Neural cell (in vitro differentiated cells): ENCODE measurements at regions not wholly inside any gene's neighbourhood (a gene's known extent, or its start where the extent isn't known, plus 50 kb on each side); places are given as distances from the start of the nearest gene placed in this dataset.

Experiments
- H2AFZ ChIP-seq: fragments of 200-600, 300-800 bp; sonication (generic), shearing (Covaris generic); 2 replicates; pipeline ENCODE4 v1.6.0; 2014; ENCODE audit warnings: low read depth, mild to moderate bottlenecking, antibody characterized with exemption, low read length, moderate library complexity
- H3F3A ChIP-seq: fragments of 200-600 bp; shearing (Covaris generic); 2 replicates; pipeline ENCODE4 v1.6.1; 2016; ENCODE audit warnings: mild to moderate bottlenecking, moderate library complexity, mixed read lengths, antibody characterized with exemption, low read length; ENCODE audit not compliant: insufficient read depth, poor library complexity, severe bottlenecking
- H3K27ac ChIP-seq: fragments of 200-600, 300-800 bp; sonication (generic), shearing (Covaris generic); 2 replicates; pipeline ENCODE4 v1.5.1; 2014; ENCODE audit warnings: mild to moderate bottlenecking, low read length, moderate library complexity
- H3K27me3 ChIP-seq: fragments of 300-800, 200-600 bp; sonication (generic), shearing (Covaris generic); 2 replicates; pipeline ENCODE4 v1.6.0; 2014; ENCODE audit warnings: mild to moderate bottlenecking, low read depth, low read length, moderate library complexity; ENCODE audit not compliant: insufficient read depth
- H3K36me3 ChIP-seq: fragments of 300-800, 200-600 bp; sonication (generic), shearing (Covaris generic); 2 replicates; pipeline ENCODE4 v1.5.1; 2014; ENCODE audit warnings: mild to moderate bottlenecking, antibody characterized with exemption, low read length, moderate library complexity; ENCODE audit not compliant: insufficient read depth
- H3K4me2 ChIP-seq: fragments of 300-800, 200-600 bp; sonication (generic), shearing (Covaris generic); 2 replicates; pipeline ENCODE4 v1.6.0; 2014; ENCODE audit warnings: mild to moderate bottlenecking, low read length
- H3K4me3 ChIP-seq: fragments of 300-800, 200-600 bp; sonication (generic), shearing (Covaris generic); 2 replicates; pipeline ENCODE4 v1.5.1; 2014; ENCODE audit warnings: mild to moderate bottlenecking, low read length, moderate library complexity
- H3K79me2 ChIP-seq: fragments of 200-600 bp; shearing (Covaris generic); replicated peaks from 2 replicates; pipeline ENCODE4 v1.6.0; 2014; ENCODE audit warnings: mild to moderate bottlenecking, low read length, moderate library complexity; ENCODE audit not compliant: insufficient read depth
- H3K9ac ChIP-seq: fragments of 300-800, 200-600 bp; sonication (generic), shearing (Covaris generic); 2 replicates; pipeline ENCODE4 v1.6.1; 2016; ENCODE audit warnings: mild to moderate bottlenecking, low read length, mixed read lengths
- H3K9me2 ChIP-seq: fragments of 200-600 bp; shearing (Covaris generic); 2 replicates; pipeline ENCODE4 v1.6.1; 2016; ENCODE audit warnings: mild to moderate bottlenecking, low read length, mixed read lengths; ENCODE audit not compliant: insufficient read depth
- H3K9me3 ChIP-seq: fragments of 200-600, 300-800 bp; sonication (generic), shearing (Covaris generic); 2 replicates; pipeline ENCODE4 v1.6.1; 2016; ENCODE audit warnings: mild to moderate bottlenecking, mixed run types, low read length, moderate library complexity, mixed read lengths
- H4K20me1 ChIP-seq: fragments of 200-600 bp; shearing (Covaris generic); 2 replicates; pipeline ENCODE4 v1.6.1; 2016; ENCODE audit warnings: mild to moderate bottlenecking, mixed run types; ENCODE audit not compliant: insufficient read depth
- EP300 ChIP-seq: fragments of 450-650 bp; conservative IDR thresholded peaks from 2 replicates; pipeline ENCODE4 v1.6.1; 2014; ENCODE audit warnings: antibody characterized with exemption, mild to moderate bottlenecking, moderate library complexity; ENCODE audit not compliant: poor library complexity, severe bottlenecking
- EZH2 ChIP-seq: fragments of 200-600, 300-800 bp; shearing (Covaris generic), sonication (generic); IDR thresholded peaks from 2 replicates; pipeline ENCODE4 v1.6.1; 2014; ENCODE audit warnings: antibody characterized with exemption, low read length, borderline replicate concordance, mild to moderate bottlenecking; ENCODE audit not compliant: insufficient read depth, poor library complexity, severe bottlenecking
- MXI1 ChIP-seq: fragments of 450-650 bp; conservative IDR thresholded peaks from 2 replicates; pipeline ENCODE4 v1.6.1; 2014; ENCODE audit warnings: antibody characterized with exemption, mild to moderate bottlenecking; ENCODE audit not compliant: poor library complexity, severe bottlenecking
- POLR2AphosphoS5 ChIP-seq: IDR thresholded peaks from 2 replicates; pipeline ENCODE4 v1.6.1; 2012
- RAD21 ChIP-seq: fragments of 450-650 bp; conservative IDR thresholded peaks from 2 replicates; pipeline ENCODE4 v1.6.1; 2014; ENCODE audit warnings: antibody characterized with exemption, mild to moderate bottlenecking, moderate library complexity
- SMC3 ChIP-seq: fragments of 450-650 bp; conservative IDR thresholded peaks from 2 replicates; pipeline ENCODE4 v1.6.1; 2014; ENCODE audit warnings: antibody characterized with exemption, mild to moderate bottlenecking, moderate library complexity; ENCODE audit not compliant: poor library complexity
- TF ChIP-seq, protein P1 (sequence below): IDR thresholded peaks from 2 replicates; pipeline ENCODE4 v1.6.1; 2012; ENCODE audit warnings: borderline replicate concordance
- TF ChIP-seq, protein P2 (sequence below): fragments of 450-650 bp; IDR thresholded peaks from 2 replicates; pipeline ENCODE4 v1.5.1; 2014; ENCODE audit warnings: antibody characterized with exemption, mild to moderate bottlenecking, moderate library complexity; ENCODE audit not compliant: poor library complexity, severe bottlenecking

DNA sequence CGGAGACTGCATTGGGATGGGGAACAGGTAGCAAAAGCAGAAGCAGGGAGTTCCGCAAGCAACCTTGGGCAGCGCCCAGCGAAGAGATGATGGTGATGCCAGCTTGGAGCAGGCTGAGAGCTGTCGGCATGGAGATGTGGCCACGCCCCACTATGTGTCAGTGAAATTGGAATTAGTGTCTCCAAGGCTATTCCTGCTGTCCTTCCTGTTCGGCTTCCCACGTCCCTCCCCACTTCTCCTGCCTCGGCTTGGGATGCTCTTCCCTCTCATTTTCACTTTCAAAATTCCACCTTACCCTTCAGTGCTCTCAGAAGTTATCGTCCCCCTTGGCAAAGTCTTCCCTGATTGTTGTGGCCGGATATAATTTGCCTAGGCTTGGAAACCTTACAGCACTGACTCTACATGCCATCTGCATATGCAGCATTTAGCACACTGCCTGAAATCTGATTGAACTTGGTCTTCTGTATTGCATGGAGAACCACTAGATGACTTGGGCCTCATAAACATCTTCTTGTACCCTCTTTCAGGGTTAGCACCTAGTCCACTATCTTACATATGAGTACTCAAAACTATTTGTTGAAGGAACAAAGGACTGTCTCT, 270.7 kb upstream of the RUNX1 start:
- Histone ChIP-seq H3K4me2 (no peak overlapping the region), H3K79me2 (no peaks in the 10 kb centered on the region), H3K9me2 (no peaks in the 10 kb centered on the region), H3K9ac (no peak overlapping the region), H3F3A (no peaks in the 10 kb centered on the region), H3K4me3 (no peak overlapping the region), H2AFZ (no peak overlapping the region), H3K27me3 (no peaks in the 10 kb centered on the region), H3K36me3 (no peaks in the 10 kb centered on the region), H4K20me1 (no peaks in the 10 kb centered on the region), H3K9me3 (no peaks in the 10 kb centered on the region), H3K27ac (no peak overlapping the region)
- TF ChIP-seq MXI1 = no peak
- TF ChIP-seq EP300 = no peak
- TF ChIP-seq RAD21 = no peak
- no peak for TF ChIP-seq EZH2
- TF ChIP-seq, protein P1, sequence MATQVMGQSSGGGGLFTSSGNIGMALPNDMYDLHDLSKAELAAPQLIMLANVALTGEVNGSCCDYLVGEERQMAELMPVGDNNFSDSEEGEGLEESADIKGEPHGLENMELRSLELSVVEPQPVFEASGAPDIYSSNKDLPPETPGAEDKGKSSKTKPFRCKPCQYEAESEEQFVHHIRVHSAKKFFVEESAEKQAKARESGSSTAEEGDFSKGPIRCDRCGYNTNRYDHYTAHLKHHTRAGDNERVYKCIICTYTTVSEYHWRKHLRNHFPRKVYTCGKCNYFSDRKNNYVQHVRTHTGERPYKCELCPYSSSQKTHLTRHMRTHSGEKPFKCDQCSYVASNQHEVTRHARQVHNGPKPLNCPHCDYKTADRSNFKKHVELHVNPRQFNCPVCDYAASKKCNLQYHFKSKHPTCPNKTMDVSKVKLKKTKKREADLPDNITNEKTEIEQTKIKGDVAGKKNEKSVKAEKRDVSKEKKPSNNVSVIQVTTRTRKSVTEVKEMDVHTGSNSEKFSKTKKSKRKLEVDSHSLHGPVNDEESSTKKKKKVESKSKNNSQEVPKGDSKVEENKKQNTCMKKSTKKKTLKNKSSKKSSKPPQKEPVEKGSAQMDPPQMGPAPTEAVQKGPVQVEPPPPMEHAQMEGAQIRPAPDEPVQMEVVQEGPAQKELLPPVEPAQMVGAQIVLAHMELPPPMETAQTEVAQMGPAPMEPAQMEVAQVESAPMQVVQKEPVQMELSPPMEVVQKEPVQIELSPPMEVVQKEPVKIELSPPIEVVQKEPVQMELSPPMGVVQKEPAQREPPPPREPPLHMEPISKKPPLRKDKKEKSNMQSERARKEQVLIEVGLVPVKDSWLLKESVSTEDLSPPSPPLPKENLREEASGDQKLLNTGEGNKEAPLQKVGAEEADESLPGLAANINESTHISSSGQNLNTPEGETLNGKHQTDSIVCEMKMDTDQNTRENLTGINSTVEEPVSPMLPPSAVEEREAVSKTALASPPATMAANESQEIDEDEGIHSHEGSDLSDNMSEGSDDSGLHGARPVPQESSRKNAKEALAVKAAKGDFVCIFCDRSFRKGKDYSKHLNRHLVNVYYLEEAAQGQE = no peak

GRCh38 chr21:35316933-35317332, 267.8 kb upstream of the RUNX1 start:
- Histone ChIP-seq H3F3A (no peaks in the 10 kb centered on the region), H3K36me3 (no peaks in the 10 kb centered on the region), H3K27ac (no peak overlapping the region), H3K9ac (no peak overlapping the region), H3K9me2 (no peaks in the 10 kb centered on the region), H4K20me1 (no peaks in the 10 kb centered on the region), H3K27me3 (no peaks in the 10 kb centered on the region), H3K79me2 (no peaks in the 10 kb centered on the region), H3K4me3 (no peak overlapping the region), H2AFZ (no peak overlapping the region), H3K9me3 (no peaks in the 10 kb centered on the region), H3K4me2 (no peak overlapping the region)
- TF ChIP-seq EZH2 (no peak), SMC3 (no peak), RAD21 (no peak), POLR2AphosphoS5 (no peak), MXI1 (no peak)
- TF ChIP-seq, protein P1 = no peak
- TF ChIP-seq, protein P2, sequence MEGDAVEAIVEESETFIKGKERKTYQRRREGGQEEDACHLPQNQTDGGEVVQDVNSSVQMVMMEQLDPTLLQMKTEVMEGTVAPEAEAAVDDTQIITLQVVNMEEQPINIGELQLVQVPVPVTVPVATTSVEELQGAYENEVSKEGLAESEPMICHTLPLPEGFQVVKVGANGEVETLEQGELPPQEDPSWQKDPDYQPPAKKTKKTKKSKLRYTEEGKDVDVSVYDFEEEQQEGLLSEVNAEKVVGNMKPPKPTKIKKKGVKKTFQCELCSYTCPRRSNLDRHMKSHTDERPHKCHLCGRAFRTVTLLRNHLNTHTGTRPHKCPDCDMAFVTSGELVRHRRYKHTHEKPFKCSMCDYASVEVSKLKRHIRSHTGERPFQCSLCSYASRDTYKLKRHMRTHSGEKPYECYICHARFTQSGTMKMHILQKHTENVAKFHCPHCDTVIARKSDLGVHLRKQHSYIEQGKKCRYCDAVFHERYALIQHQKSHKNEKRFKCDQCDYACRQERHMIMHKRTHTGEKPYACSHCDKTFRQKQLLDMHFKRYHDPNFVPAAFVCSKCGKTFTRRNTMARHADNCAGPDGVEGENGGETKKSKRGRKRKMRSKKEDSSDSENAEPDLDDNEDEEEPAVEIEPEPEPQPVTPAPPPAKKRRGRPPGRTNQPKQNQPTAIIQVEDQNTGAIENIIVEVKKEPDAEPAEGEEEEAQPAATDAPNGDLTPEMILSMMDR = no peak
